Astrocyte (in vitro differentiated cells and primary cell): ENCODE measurements at regions not wholly inside any gene's neighbourhood (a gene's known extent, or its start where the extent isn't known, plus 50 kb on each side); places are given as distances from the start of the nearest gene placed in this dataset.

Experiments
- CTCF ChIP-seq: IDR thresholded peaks from 2 replicates; pipeline ENCODE4 v1.5.1; 2011; ENCODE audit warnings: low read depth, mild to moderate bottlenecking, inconsistent platforms, low read length, moderate library complexity; ENCODE audit not compliant: insufficient read depth
- EZH2 ChIP-seq: IDR thresholded peaks from 2 replicates; pipeline ENCODE4 v1.6.1; 2012; ENCODE audit warnings: mild to moderate bottlenecking, low read length, inconsistent platforms; ENCODE audit not compliant: insufficient read depth

GRCh38 chr3:14283813-14284438 is 105.3 kb downstream of the LSM3 start:
- TF ChIP-seq CTCF (no peak), EZH2 (no peak)
